Tibial nerve (tissue), 3 donors: ENCODE measurements at regions not wholly inside any gene's neighbourhood (a gene's known extent, or its start where the extent isn't known, plus 50 kb on each side); places are given as distances from the start of the nearest gene placed in this dataset.

ENCODE experiments used
- POLR2A ChIP-seq, 2 donors: fragments of 450-650 bp; IDR thresholded peaks; one replicate each; pipeline ENCODE4 v1.6.1; 2017; ENCODE audit warnings: antibody characterized with exemption in 2 of 2, mild to moderate bottlenecking in 2 of 2, moderate library complexity in 2 of 2
- TF ChIP-seq, protein P1 (sequence below), 5 experiments: fragments of 200-600 bp in 3 of 5; fragments of 450-650 bp in 2 of 5; sonication (generic) in 3 of 5; IDR thresholded peaks; one replicate each; pipeline ENCODE4 v1.5.1; 2016 to 2019; ENCODE audit warnings: antibody characterized with exemption in 5 of 5, mild to moderate bottlenecking in 3 of 5, moderate library complexity in 2 of 5

DNA sequence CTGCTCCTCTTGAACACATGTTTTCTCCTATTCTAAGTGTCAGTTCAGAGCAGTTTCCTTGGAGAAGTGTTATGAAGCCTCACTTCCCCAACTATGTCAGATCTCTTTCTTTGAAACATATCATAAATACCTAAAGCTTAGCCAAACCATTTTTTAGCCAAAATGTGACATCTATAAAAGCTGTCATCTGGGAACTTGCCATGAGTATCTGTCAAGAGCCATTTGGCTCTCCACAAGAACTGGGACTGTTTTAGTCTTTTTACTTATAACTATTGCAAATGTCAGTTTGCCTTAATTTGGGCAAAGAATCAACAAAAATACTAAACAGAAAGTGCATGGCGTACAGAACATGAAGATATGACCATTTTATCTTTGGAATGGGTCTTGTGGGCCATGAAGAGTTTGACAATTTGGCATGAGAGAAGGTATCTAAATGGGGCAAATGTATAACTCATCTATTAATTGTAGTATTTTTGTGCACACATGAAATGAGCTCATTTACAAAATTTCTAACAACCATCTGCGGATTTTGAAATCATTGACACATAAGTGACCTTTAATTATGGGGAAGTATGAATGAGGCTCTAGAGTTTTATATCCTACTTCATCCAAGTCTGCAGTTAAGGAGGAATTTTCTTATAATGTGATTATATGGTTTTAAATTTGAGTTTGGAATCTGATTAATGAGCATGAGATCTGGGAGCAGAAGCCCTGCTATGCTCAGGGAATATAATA is 129.1 kb upstream of the PACRGL start:
- TF ChIP-seq, protein P1, sequence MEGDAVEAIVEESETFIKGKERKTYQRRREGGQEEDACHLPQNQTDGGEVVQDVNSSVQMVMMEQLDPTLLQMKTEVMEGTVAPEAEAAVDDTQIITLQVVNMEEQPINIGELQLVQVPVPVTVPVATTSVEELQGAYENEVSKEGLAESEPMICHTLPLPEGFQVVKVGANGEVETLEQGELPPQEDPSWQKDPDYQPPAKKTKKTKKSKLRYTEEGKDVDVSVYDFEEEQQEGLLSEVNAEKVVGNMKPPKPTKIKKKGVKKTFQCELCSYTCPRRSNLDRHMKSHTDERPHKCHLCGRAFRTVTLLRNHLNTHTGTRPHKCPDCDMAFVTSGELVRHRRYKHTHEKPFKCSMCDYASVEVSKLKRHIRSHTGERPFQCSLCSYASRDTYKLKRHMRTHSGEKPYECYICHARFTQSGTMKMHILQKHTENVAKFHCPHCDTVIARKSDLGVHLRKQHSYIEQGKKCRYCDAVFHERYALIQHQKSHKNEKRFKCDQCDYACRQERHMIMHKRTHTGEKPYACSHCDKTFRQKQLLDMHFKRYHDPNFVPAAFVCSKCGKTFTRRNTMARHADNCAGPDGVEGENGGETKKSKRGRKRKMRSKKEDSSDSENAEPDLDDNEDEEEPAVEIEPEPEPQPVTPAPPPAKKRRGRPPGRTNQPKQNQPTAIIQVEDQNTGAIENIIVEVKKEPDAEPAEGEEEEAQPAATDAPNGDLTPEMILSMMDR (IDR thresholded peaks at IDR 0.05): no peak
- no peak for TF ChIP-seq POLR2A (IDR thresholded peaks at IDR 0.05)
